ENCODE measurements at regions not wholly inside any gene's neighbourhood (a gene's known extent, or its start where the extent isn't known, plus 50 kb on each side); places are given as distances from the start of the nearest gene placed in this dataset.

DNA sequence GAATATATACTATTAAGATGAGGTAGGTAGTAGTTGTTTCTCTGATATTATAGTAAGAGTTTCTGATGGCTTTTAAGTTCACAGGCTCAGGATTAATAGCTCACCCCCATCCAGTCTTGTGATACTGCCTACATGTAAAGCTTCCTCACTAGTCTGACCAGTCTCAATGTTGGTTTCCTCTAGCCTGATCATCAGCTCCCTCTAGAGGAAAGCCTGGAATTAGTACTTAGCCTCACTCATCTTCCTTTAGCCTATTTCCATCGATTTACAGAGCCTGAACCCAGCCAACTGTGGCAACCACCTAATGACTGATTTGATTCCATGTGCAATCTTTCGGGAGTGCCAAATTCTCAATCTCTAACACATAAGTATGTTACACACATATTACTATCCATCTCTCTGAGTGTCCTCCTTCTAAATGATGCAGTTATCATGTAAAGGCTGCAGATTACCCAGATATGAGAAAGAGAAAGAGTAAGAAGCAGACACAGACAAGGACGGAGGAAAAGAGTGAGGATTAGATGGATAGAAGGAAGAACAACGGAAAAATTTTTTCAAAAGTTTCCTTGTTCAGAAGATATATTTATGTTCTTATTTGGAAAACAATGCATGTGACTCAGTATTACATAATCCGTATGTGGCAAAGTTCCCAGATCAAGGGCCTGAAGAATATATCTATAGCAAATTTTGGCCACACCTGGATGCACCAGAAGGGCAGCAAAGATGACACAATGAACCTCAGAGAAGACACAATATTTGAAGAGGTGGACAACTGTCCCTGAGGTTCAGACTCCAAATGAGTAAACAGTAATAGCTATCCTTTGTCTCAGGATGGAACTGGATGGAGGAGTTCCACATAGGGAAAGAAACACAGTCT is 333.7 kb downstream of the ELAVL2 start:
- no peak overlapping the region for H3K27ac ChIP-seq (ENCODE audit: insufficient read depth, low read length)
- POLR2A ChIA-PET (ENCODE audit: unreplicated experiment), result no interaction called here
- intact Hi-C loops (cut with micrococcal nuclease), result no loop called here
- no peak for ATAC-seq (ENCODE audit: low read depth)
- CTCF ChIA-PET, result no interaction called here
- H3K18ac ChIP-seq (ENCODE audit: low read depth, low read length), result no peak overlapping the region
- no peak overlapping the region for H3K9ac ChIP-seq (ENCODE audit: low read depth, low read length)
- no CpG with 5 or more reads among the region's 5 CpGs for WGBS, 2 experiments (ENCODE audit: extremely low coverage in 2 of 2, insufficient read length in 1 of 2)
- H3K36me3 ChIP-seq (ENCODE audit: control insufficient read depth, insufficient read depth, low read length), result no peaks in the 10 kb centered on the region
- in situ Hi-C loops (cut with MboI; ENCODE audit: low sequenced_read_pairs), result no loop called here
- TF ChIP-seq FOS (IDR thresholded peaks at IDR 0.05; ENCODE audit: low read depth, low read length), result no peak
- TF ChIP-seq RCOR1 (IDR thresholded peaks at IDR 0.05; ENCODE audit: insufficient replicate concordance, low read length), result no peak
- TF ChIP-seq, protein P1, sequence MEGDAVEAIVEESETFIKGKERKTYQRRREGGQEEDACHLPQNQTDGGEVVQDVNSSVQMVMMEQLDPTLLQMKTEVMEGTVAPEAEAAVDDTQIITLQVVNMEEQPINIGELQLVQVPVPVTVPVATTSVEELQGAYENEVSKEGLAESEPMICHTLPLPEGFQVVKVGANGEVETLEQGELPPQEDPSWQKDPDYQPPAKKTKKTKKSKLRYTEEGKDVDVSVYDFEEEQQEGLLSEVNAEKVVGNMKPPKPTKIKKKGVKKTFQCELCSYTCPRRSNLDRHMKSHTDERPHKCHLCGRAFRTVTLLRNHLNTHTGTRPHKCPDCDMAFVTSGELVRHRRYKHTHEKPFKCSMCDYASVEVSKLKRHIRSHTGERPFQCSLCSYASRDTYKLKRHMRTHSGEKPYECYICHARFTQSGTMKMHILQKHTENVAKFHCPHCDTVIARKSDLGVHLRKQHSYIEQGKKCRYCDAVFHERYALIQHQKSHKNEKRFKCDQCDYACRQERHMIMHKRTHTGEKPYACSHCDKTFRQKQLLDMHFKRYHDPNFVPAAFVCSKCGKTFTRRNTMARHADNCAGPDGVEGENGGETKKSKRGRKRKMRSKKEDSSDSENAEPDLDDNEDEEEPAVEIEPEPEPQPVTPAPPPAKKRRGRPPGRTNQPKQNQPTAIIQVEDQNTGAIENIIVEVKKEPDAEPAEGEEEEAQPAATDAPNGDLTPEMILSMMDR (conservative IDR thresholded peaks at IDR 0.05; ENCODE audit: low read depth, low read length), result peak; percentile 50
- TF ChIP-seq, protein P2, sequence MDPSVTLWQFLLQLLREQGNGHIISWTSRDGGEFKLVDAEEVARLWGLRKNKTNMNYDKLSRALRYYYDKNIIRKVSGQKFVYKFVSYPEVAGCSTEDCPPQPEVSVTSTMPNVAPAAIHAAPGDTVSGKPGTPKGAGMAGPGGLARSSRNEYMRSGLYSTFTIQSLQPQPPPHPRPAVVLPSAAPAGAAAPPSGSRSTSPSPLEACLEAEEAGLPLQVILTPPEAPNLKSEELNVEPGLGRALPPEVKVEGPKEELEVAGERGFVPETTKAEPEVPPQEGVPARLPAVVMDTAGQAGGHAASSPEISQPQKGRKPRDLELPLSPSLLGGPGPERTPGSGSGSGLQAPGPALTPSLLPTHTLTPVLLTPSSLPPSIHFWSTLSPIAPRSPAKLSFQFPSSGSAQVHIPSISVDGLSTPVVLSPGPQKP (IDR thresholded peaks at IDR 0.05; ENCODE audit: borderline replicate concordance, low read depth, low read length), result no peak
- TF ChIP-seq POLR2A (IDR thresholded peaks at IDR 0.05; ENCODE audit: low read depth, low read length), result no peak
- no peak for TF ChIP-seq MXI1 (IDR thresholded peaks at IDR 0.05; ENCODE audit: borderline replicate concordance, low read depth, low read length)
- no peak for TF ChIP-seq RFX5 (IDR thresholded peaks at IDR 0.05; ENCODE audit: low read depth, low read length)
- TF ChIP-seq MAFK (IDR thresholded peaks at IDR 0.05; ENCODE audit: low read depth, low read length), result no peak
- no peak for TF ChIP-seq BHLHE40 (IDR thresholded peaks at IDR 0.05; ENCODE audit: low read depth, low read length)
- TF ChIP-seq NFE2L2 (IDR thresholded peaks at IDR 0.05; ENCODE audit: low read depth, low read length), result no peak
- no peak for TF ChIP-seq CHD1 (IDR thresholded peaks at IDR 0.05; ENCODE audit: low read depth, low read length)
- TF ChIP-seq, protein P3, sequence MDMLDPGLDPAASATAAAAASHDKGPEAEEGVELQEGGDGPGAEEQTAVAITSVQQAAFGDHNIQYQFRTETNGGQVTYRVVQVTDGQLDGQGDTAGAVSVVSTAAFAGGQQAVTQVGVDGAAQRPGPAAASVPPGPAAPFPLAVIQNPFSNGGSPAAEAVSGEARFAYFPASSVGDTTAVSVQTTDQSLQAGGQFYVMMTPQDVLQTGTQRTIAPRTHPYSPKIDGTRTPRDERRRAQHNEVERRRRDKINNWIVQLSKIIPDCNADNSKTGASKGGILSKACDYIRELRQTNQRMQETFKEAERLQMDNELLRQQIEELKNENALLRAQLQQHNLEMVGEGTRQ (IDR thresholded peaks at IDR 0.05; ENCODE audit: low read depth, low read length), result no peak
- TF ChIP-seq SMC3 (IDR thresholded peaks at IDR 0.05; ENCODE audit: low read depth, low read length), result peak; percentile 28
- peak; percentile 66 for TF ChIP-seq RAD21 (IDR thresholded peaks at IDR 0.05; ENCODE audit: low read length)
- no peak for TF ChIP-seq CEBPB (IDR thresholded peaks at IDR 0.05; ENCODE audit: low read depth, low read length)
- no peak for TF ChIP-seq MAZ (IDR thresholded peaks at IDR 0.05; ENCODE audit: borderline replicate concordance, low read depth, low read length)
- H3K4ac ChIP-seq (ENCODE audit: low read depth, low read length), result no peak overlapping the region
- H2BK120ac ChIP-seq (ENCODE audit: low read depth, low read length), result no peak overlapping the region
- H2AFZ ChIP-seq (replicated peaks; ENCODE audit: low read length, poor library complexity), result no peak overlapping the region
- H4K20me1 ChIP-seq (ENCODE audit: insufficient read depth, low read length), result no peaks in the 10 kb centered on the region
- no peak overlapping the region for H4K5ac ChIP-seq (ENCODE audit: low read depth, low read length)
- H3K4me1 ChIP-seq (ENCODE audit: control insufficient read depth, insufficient read depth, low read length), result no peaks in the 10 kb centered on the region
- no peak overlapping the region for H3K23ac ChIP-seq (ENCODE audit: low read depth, low read length)
- DNase-seq, result peak; percentile 0
- no peak overlapping the region for H2AK9ac ChIP-seq (replicated peaks; ENCODE audit: low read depth, low read length, poor library complexity)
- dilution Hi-C loops (cut with HindIII; ENCODE audit: low sequenced_read_pairs, unreplicated experiment), result no loop called here
- H3K9me3 ChIP-seq (ENCODE audit: control insufficient read depth, insufficient read depth, low read length), result no peaks in the 10 kb centered on the region
- no peaks in the 10 kb centered on the region for H3K27me3 ChIP-seq (ENCODE audit: control insufficient read depth, insufficient read depth, low read length)
- H4K91ac ChIP-seq (ENCODE audit: insufficient read depth, low read depth, low read length), result no peak overlapping the region
- H2BK20ac ChIP-seq (ENCODE audit: low read depth, low read length), result no peak overlapping the region
- no peak overlapping the region for H3K4me3 ChIP-seq (ENCODE audit: insufficient read depth, low read depth, low read length)
- no peak overlapping the region for H2BK15ac ChIP-seq (ENCODE audit: low read depth, low read length)
- BruUV-seq (replicated peaks), result no TSS peak
- H3K4me2 ChIP-seq (ENCODE audit: low read depth, low read length), result no peak overlapping the region
- no peak overlapping the region for H3K56ac ChIP-seq (ENCODE audit: extremely low read depth, insufficient read depth, low read length)
- no peak overlapping the region for H2AK5ac ChIP-seq (ENCODE audit: low read depth, low read length)
- no peaks in the 10 kb centered on the region for H3K9me1 ChIP-seq (ENCODE audit: insufficient read depth, low read length)
- no peaks in the 10 kb centered on the region for H3K79me1 ChIP-seq (ENCODE audit: low read depth in 1 of 2, low read length in 2 of 2)
- no peak overlapping the region for H3K14ac ChIP-seq (replicated peaks; ENCODE audit: low read depth, low read length)
- no peak overlapping the region for H2BK5ac ChIP-seq (ENCODE audit: low read depth, low read length, poor library complexity, severe bottlenecking)
- H4K8ac ChIP-seq (ENCODE audit: low read depth in 2 of 2, low read length in 2 of 2), result no peak overlapping the region

Data from IMR-90 (cell line).